ENCODE measurements at regions not wholly inside any gene's neighbourhood (a gene's known extent, or its start where the extent isn't known, plus 50 kb on each side); places are given as distances from the start of the nearest gene placed in this dataset.
A peak's percentile ranks its signal among the peaks of the same experiment; 100 is the strongest.

- DNase-seq, result no peak
Observed at GRCh38 chrX:69362856-69363255, 141.3 kb upstream of the NALF2 start.

- DNase-seq, result no peak
Observed at GRCh38 chrX:69362354-69362753, 141.8 kb upstream of the NALF2 start.

GRCh38 chrX:69361311-69361845, 142.7 kb upstream of the NALF2 start:
- DNase-seq, result no peak

GRCh38 chrX:69357317-69357716, 146.8 kb upstream of the NALF2 start:
- DNase-seq, result peak; percentile 65

GRCh38 chrX:69324851-69325250, 159.6 kb upstream of the PJA1 start:
- no peak for DNase-seq

DNA sequence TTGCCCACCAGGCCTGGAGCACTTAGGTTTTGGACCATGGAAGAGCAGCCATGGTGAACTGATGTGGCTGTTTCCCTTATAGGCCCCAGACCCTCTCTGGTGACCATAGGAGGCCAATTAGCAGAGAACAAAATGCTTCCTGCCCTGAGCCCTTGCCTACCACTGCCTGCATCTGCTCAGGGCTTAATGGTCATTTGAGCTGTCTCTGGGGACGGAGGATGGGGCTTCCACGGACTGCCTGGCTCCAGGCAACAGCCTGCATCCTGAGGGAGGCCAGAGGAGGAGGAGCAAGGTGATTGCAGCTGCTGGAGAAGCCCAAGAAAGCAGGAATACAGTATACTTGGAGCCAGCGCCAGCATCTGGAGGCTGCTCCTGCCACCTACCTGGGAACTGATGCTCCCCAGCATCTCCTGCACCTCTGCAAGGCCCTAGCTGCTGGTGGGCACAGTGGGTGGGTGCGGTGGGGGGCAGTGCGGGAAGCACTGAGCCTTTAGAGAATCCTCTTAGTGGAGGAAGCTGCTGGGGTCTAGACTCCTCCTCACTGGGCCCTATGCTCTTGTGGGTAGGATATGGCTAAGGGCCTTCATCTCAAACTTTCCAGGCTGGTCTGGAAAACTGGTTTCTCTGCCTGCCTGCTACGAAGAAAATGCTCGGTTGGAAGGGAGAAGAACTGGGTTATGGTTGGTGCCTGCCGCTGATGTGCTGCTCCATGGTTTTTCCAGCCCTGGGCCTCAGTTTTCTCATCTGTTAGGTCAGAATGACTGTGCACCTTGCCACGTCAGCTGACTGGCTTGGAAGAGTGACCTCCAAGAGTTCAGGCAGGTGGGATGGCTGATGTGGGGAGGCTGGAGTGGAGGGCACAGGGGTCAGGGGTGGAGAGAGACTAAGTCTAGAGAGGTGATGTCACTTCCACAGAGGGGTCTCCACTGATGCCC, 158.8 kb upstream of the PJA1 start:
- no peak for DNase-seq

GRCh38 chrX:69321789-69322188, 156.5 kb upstream of the PJA1 start:
- DNase-seq, result no peak

DNA sequence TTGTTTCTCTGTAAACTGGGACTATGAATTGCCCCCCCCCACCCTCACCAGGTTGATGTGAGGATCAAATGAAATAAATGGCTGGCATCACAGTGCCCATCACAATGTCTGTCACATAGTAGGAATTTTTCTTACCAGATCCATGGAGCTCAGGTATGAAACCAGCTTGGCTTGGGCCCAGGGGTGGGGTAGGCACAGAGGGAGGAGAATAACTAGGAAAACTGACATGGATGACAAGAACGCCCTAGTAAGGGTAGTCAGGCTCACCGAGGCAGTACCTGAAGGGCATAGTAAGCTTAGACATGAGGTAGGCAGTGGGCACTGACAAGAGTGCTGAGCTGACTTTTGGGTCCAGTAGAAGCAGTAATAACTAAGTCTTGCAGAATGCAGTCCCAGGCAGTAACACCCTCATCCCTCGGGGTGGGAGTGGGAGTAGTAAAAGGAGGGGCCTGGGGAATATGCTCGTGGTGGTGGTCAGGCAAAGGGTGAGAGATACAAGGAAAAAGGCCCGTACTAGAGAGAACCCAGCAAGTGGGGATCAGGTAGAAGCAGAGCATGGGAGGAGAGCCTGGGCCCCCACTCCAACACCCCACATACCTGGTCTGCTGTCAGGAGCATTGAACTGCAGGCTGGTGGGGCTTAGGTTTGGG, 155.9 kb upstream of the PJA1 start:
- DNase-seq, result no peak

GRCh38 chrX:69320116-69320515, 154.9 kb upstream of the PJA1 start:
- no peak for DNase-seq

- DNase-seq, result no peak
Observed at GRCh38 chrX:69319376-69319775, 154.1 kb upstream of the PJA1 start.

- no peak for DNase-seq
Observed at GRCh38 chrX:69318651-69319340, 153.5 kb upstream of the PJA1 start.

DNA sequence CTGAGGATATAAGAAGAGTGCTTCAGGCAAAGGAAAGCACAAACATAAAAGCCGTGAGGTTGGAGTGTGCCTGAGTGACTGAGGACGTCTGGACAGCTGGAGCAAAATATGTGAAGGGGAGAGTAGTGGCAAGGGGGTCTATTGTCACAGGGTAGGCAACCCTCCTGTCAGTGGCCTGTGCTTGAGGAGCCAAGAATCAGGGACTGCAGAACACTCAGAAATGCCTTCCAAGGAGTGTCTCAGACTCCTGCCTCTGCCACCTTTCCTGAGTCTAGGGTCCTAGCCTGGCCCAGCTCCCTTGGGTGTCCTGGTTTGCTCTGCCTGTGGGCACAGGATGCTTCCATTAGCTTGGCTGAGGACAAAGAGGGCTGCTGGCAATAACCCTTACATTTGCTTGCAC, 152.5 kb upstream of the PJA1 start:
- no peak for DNase-seq

DNA sequence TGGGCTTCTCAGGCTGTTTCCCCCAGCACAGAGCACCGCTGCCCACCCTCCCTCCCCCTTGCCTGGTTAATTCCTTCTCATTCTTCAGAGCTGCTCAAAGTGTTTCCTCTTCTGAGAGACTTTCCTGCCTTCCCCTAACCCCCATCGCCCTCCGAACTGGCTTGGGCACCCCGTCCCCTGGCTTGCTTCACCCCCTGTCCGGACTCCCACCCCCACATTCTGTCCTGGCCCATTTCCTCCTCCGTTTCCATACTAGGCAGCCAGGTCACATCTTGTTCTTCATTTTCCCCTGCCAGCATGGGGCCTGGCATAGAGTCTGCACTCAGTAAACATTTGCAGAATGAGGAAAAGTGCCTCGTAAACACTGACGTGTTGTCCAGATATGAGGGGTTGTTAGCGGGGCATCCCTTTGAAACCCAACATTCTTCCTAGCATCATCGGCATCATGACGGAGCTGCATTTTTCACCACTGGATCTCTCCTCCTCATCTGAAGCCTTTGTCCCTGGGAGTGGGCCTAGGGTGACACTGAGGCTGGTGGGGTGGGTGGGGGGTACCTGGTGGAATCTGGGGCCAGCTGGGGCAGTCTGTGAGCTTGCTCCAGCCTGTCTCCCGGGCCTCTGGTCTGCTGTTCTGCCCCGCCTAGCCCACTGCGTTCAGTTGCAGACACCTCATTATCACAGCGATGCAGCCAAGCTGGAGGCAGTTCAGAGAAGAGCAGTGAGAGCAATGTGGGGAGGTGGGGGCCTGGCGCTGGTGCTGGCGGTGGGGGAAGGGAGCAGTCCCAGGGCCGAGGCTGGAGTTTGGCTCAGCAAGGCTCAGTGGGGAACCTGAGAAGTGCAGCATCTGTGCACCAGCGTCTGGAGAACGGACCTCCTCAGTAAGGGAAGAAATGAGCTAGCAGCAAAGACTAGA, 149.4 kb upstream of the PJA1 start:
- DNase-seq, result peak; percentile 24

DNA sequence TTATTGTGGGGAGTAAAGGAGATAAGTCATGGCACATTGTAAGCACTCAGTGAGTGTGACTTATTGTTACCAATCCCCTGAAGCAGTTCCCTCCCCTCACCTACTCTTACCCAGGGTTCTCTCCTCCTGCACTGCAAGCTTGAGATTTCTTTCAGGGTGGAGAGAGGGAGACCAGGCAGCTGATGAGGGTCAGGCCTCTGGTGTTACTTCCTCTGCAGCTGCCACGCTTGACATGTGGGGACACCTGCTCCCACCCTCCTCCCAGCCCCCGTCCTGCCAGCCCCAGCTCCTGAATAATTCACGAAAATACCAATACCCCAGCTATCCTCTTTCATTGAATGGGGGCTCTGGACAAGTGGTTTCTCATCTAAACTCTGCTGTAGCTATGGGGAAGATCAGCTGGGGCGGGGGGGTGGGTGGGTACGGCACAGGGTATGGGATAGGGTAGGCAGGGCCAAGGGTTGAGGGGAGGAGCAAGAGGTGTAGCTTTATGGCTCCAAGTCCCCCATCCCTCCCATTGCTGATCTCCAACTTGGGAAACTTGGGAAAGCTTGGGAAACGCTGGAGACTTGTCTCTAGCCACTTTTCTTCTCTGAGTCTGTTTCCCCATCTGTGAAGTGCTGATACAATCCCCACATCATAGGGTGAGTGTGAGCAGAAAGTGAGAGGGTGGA, 148.5 kb upstream of the PJA1 start:
- DNase-seq, result no peak

DNA sequence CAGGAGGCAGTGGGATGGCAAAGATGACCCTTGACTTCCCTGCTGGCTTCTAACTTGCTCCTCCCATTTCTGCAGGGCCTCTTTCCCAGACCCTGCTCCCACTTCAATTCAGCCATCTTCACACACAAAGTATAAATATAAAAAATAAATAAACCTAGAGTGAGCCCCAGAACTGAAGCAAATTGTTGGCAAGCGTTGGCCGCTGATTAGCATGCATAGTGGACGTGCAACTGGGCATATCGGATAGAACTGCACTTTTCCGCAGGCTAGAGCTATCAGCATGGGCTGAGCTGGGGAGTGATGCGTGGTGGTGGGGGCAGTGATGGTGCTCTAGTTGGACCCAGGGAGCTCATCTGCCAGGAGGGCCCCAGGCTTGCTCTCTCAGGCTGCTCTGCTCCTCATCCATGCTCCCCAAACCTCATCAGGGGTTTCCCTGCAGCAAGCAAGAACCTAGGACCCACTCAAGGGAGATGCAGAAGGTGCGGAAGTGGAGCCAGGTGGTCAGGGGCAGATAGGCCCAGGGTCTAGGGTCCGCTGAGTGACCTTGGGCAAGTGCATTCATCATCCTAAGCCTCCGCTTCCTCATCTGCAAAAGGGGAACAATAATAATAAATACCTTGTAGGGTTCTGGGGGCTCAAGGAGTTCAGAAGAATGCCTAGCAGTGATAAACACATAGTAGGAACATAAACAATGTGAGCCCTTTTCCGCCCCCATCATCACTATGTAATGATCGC, 146.8 kb upstream of the PJA1 start:
- DNase-seq, result no peak

DNA sequence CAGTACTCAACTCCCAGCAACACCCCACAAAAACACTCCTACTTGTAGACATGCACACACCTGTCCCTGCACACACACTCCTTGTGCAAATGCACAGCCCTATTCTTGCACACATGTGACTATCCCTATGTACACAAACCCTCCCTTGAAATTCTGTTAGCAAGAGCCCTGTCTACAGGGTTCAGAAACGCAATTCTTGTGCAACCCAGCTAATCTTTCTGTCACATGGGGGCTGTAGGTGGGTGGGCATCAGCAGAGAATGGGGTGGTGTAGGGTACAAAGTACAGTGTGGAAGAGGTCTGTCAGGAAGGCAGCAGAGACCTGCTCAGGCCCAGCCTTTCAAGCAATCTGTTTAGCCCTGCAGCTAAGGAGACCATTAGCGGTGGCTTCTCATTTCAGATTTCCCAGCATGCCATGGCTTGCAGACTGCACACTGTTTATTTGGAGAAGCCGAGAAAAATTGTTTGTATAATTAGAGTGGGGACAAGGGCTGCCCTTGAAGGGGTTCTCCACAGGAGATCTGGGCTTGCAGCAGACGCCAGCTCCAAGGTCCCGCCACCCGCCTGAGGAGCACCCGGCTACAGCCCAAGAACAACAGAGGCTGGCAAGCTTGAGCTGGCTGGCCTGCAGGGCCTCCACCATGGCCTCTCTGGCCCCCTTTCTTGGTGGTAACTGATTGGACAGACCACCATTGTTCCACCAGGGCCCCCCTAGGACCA, 144.0 kb upstream of the PJA1 start:
- peak; percentile 74 for DNase-seq

DNA sequence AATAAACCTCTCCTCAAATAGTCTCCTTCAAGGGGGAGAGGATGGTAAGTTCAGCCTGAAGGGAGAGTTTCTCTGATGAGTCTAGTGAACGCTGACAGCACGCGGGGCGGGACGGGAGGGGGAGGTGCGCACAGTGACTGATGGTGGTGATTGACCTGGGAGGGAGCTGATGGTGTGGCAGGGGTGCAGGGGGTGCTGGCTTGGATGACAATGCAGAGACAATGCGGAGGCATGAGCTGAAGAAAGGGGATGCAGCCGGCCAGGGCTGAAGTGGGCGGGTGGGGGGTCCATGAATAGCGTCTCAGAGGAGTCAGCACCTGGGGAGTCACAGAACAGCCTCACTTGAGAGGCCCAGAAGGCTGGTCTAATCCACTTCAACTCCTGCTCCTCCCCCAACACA, 142.5 kb upstream of the PJA1 start:
- no peak for DNase-seq

DNA sequence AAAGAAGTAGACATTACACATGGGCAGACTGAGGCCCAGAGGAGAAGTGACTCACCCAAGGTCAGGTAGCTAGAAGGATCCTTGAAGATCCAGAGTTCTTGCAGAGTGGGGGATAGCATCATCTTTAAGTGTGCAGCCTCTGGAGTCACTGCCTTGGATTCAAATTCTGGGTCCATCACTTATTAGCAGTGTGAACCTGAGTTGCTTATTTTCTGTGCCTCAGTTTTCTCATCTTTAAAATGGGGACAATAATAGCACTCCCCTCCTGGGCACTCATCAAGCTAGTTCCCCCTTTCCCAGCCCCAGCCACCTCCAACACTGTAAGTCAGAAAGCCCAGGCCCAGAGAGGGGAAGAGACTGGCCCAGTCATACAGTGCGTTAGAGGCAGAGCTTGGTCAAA, 141.8 kb upstream of the PJA1 start:
- DNase-seq, result no peak

GRCh38 chrX:69306063-69306404, 140.8 kb upstream of the PJA1 start:
- DNase-seq, result no peak

DNA sequence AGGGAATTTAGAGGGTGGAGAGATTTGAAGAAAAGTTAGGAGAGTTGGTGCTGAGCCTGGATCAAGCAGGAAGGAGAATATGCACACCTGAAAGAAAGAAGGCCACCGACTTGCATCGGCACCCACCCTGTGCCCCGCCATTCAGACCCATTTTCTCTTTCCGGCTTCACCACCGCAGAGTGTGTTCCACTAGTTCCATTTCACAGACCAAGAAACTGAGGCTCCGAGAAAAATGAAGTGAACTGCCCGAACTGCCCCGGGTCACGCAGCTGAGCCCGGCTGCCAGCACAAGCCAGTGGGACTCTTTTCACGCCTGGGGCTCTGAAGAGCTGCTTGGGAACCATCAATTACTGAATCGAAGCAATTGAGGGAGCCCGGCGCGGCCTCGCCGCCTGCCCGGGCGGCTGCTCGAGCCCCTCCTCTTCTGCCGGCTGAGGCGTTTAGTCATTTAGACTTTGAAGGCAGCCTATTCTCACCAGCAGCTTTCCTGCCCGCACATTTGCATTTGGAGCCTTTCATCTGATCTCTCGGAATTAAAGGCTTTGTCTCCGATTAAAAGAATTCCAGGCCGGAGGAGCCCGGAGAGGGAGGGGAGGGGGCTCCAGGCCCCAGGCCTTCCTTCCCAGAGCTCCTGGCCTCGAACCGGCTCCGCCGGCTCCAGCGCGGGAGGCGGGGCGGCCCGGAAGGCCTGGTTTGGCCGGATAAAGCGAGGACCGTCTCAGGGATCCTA, 140.2 kb upstream of the PJA1 start:
- DNase-seq, result no peak
